ENCODE measurements at regions not wholly inside any gene's neighbourhood (a gene's known extent, or its start where the extent isn't known, plus 50 kb on each side); places are given as distances from the start of the nearest gene placed in this dataset.

GRCh38 chr6:81693266-81693665 lies 59.2 kb downstream of the TENT5A start:
- no peak for TF ChIP-seq CTCF (IDR thresholded peaks at IDR 0.05)
- TF ChIP-seq POLR2AphosphoS5 (IDR thresholded peaks at IDR 0.05) = no peak

Data from stomach (tissue), 4 donors.